D341Med (cell line): ENCODE measurements at regions not wholly inside any gene's neighbourhood (a gene's known extent, or its start where the extent isn't known, plus 50 kb on each side); places are given as distances from the start of the nearest gene placed in this dataset.

Experiments used
- DNase-seq: peaks from one replicate; pipeline ENCODE4 v3.0.0; 2012; ENCODE audit warnings: low spot score

GRCh38 chr5:165981671-165982070 is 2309.8 kb upstream of the WWC1 start:
- DNase-seq, result peak; percentile 67

- no peak for DNase-seq
Observed at GRCh38 chr5:165996201-165996875, 2295.1 kb upstream of the WWC1 start.

GRCh38 chr5:165999693-166000320 is 2291.6 kb upstream of the WWC1 start:
- DNase-seq, result no peak

GRCh38 chr5:166004006-166004405 is 2287.4 kb upstream of the WWC1 start:
- DNase-seq, result no peak

- no peak for DNase-seq
Observed at GRCh38 chr5:166013415-166013814, 2278.0 kb upstream of the WWC1 start.

- no peak for DNase-seq
Observed at GRCh38 chr5:166014256-166014655, 2277.2 kb upstream of the WWC1 start.

GRCh38 chr5:166018716-166019115 is 2272.7 kb upstream of the WWC1 start:
- no peak for DNase-seq

GRCh38 chr5:166022065-166022464 is 2269.4 kb upstream of the WWC1 start:
- no peak for DNase-seq

- DNase-seq, result no peak
Observed at GRCh38 chr5:166024970-166025369, 2266.5 kb upstream of the WWC1 start.

- DNase-seq, result no peak
Observed at GRCh38 chr5:166027582-166027981, 2263.9 kb upstream of the WWC1 start.

- no peak for DNase-seq
Observed at GRCh38 chr5:166031926-166032325, 2259.5 kb upstream of the WWC1 start.

GRCh38 chr5:166032601-166033000 is 2258.8 kb upstream of the WWC1 start:
- no peak for DNase-seq

GRCh38 chr5:166045961-166046360 is 2245.5 kb upstream of the WWC1 start:
- DNase-seq, result no peak

GRCh38 chr5:166046956-166047355 is 2244.5 kb upstream of the WWC1 start:
- DNase-seq, result no peak

- no peak for DNase-seq
Observed at GRCh38 chr5:166050531-166050930, 2240.9 kb upstream of the WWC1 start.

GRCh38 chr5:166058660-166059059 is 2232.8 kb upstream of the WWC1 start:
- peak; percentile 30 for DNase-seq

- DNase-seq, result no peak
Observed at GRCh38 chr5:166062094-166062493, 2229.4 kb upstream of the WWC1 start.

- no peak for DNase-seq
Observed at GRCh38 chr5:166062719-166063118, 2228.7 kb upstream of the WWC1 start.

- DNase-seq, result no peak
Observed at GRCh38 chr5:166063261-166063660, 2228.2 kb upstream of the WWC1 start.

- no peak for DNase-seq
Observed at GRCh38 chr5:166068547-166069335, 2222.7 kb upstream of the WWC1 start.

- DNase-seq, result no peak
Observed at GRCh38 chr5:166073901-166074581, 2217.4 kb upstream of the WWC1 start.
